Cardiac muscle cell (in vitro differentiated cells and primary cell): ENCODE measurements at regions not wholly inside any gene's neighbourhood (a gene's known extent, or its start where the extent isn't known, plus 50 kb on each side); places are given as distances from the start of the nearest gene placed in this dataset.
A peak's percentile ranks its signal among the peaks of the same experiment; 100 is the strongest.

Source experiments
- DNase-seq, 2 donors: peaks; one replicate each; pipeline versions ENCODE4 v3.0.0 to v3.0.0-alpha.2; 2010 to 2017; ENCODE audit warnings: low read depth in 1 of 2, low spot score in 1 of 2
- H3K27ac ChIP-seq: fragments of 200-600 bp; sonication (generic); 2 replicates; pipeline ENCODE4 v1.5.1; 2016
- H3K27me3 ChIP-seq: fragments of 200-600 bp; sonication (generic); 2 replicates; pipeline ENCODE4 v1.6.0; 2016; ENCODE audit warnings: control low read depth
- H3K36me3 ChIP-seq: fragments of 200-600 bp; sonication (generic); 2 replicates; pipeline ENCODE4 v1.5.1; 2016; ENCODE audit warnings: control low read depth
- H3K4me1 ChIP-seq: fragments of 200-600 bp; sonication (generic); 2 replicates; pipeline ENCODE4 v1.8.1; 2017; ENCODE audit warnings: low read depth, mild to moderate bottlenecking, mixed run types
- H3K4me3 ChIP-seq: fragments of 200-600 bp; sonication (generic); 2 replicates; pipeline ENCODE4 v1.5.1; 2016; ENCODE audit warnings: mild to moderate bottlenecking
- H3K9me3 ChIP-seq: fragments of 200-600 bp; sonication (generic); 2 replicates; pipeline ENCODE4 v1.5.1; 2017; ENCODE audit warnings: low read depth, mild to moderate bottlenecking, control low read depth
- CTCF ChIP-seq: IDR thresholded peaks from 2 replicates; pipeline ENCODE4 v1.5.1; 2012; ENCODE audit warnings: low read depth, mild to moderate bottlenecking, low read length

DNA sequence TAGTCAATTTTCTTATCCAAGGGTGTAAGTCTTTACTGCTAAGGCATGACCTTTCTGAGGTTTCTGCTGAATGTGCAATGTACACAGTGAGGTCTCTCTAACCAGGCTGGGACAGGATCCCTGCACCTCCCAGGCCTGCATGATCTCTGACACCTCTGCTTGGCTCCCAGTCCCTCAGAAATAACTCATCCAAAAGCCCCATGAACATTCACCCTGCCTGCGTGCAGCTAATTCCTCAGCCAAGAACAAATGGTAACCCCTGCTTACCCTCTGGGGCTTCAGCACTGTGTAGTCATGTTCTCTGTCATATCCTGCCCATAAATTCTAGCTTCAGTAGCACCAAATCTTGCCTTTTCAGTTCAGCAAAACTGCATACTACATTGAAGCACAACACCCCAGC, 1146.3 kb upstream of the MIR17HG start:
- DNase-seq = peak; percentile 5 to 40
- Histone ChIP-seq H3K27me3 (no peaks in the 10 kb centered on the region), H3K27ac (no peak overlapping the region), H3K4me3 (no peak overlapping the region), H3K9me3 (no peaks in the 10 kb centered on the region), H3K4me1 (peaks cover 19% of the 10 kb centered on the region), H3K36me3 (no peaks in the 10 kb centered on the region)
- no peak for TF ChIP-seq CTCF

- Histone ChIP-seq H3K36me3 (no peaks in the 10 kb centered on the region), H3K27ac (peak overlapping the region; percentile 24), H3K4me1 (peaks cover 19% of the 10 kb centered on the region), H3K9me3 (no peaks in the 10 kb centered on the region), H3K27me3 (no peaks in the 10 kb centered on the region), H3K4me3 (no peak overlapping the region)
- TF ChIP-seq CTCF = no peak
- peak; percentile 59 to 67 for DNase-seq
Observed at GRCh38 chr13:90201676-90202460, 1145.6 kb upstream of the MIR17HG start.

- Histone ChIP-seq H3K36me3 (no peaks in the 10 kb centered on the region), H3K27ac (no peak overlapping the region), H3K4me3 (no peak overlapping the region), H3K4me1 (peaks cover 19% of the 10 kb centered on the region), H3K27me3 (no peaks in the 10 kb centered on the region), H3K9me3 (no peaks in the 10 kb centered on the region)
- DNase-seq = no peak
- no peak for TF ChIP-seq CTCF
Observed at GRCh38 chr13:90205081-90205480, 1142.4 kb upstream of the MIR17HG start.

DNA sequence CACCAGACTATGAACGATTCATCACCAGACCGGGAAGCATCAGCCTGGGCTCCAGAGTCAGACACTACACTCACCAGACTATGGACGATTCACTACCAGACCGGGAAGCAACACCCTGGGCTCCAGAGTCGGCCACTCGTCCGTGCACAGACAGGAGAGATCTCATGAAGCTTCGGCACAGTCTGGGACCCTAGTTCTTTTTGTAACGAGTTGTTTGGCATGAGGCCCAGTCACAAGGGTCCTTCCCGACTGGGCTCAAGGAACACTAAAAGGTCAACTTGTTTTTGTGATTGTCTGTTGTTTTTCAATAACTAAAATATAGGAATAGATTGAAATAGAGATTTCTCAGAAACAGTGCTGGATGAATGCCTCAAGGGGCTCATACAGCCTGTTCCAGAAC, 1141.6 kb upstream of the MIR17HG start:
- no peaks in the 10 kb centered on the region for H3K27me3 ChIP-seq
- H3K27ac ChIP-seq = no peak overlapping the region
- no peak overlapping the region for H3K4me3 ChIP-seq
- no peak for TF ChIP-seq CTCF
- DNase-seq = no peak
- no peaks in the 10 kb centered on the region for H3K36me3 ChIP-seq
- no peaks in the 10 kb centered on the region for H3K9me3 ChIP-seq
- H3K4me1 ChIP-seq = peaks cover 19% of the 10 kb centered on the region

DNA sequence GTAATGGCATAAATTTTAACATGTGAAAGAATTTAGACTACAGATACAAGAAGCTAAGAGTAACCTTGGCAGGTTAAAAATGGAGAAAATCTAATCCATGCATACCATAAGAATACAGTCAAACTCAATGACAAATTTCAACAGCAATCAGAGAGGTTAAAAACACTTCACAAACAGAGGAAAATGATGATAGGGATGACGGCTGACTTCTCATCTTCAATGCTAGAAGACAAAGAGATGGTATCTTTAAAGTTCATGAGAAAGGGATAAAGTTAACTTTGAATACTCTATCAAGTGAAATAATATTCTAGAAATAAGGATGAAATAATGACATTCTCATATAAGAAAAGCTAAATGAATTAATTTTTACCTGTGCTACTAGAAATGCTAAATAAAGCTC, 1130.2 kb upstream of the MIR17HG start:
- DNase-seq = no peak
- H3K27ac ChIP-seq = no peak overlapping the region
- H3K4me3 ChIP-seq = no peak overlapping the region
- no peaks in the 10 kb centered on the region for H3K4me1 ChIP-seq
- no peak for TF ChIP-seq CTCF
- H3K36me3 ChIP-seq = no peaks in the 10 kb centered on the region
- H3K27me3 ChIP-seq = no peaks in the 10 kb centered on the region
- no peaks in the 10 kb centered on the region for H3K9me3 ChIP-seq
